CD14-positive monocyte (primary cell): ENCODE measurements at regions not wholly inside any gene's neighbourhood (a gene's known extent, or its start where the extent isn't known, plus 50 kb on each side); places are given as distances from the start of the nearest gene placed in this dataset.

Experiments used
- DNase-seq, 3 donors: peaks; one replicate each; pipeline ENCODE4 v3.0.0-alpha.2; 2011 to 2022
- H2AFZ ChIP-seq: 2 replicates; pipeline ENCODE4 v1.6.0; 2012; ENCODE audit warnings: mild to moderate bottlenecking, low read depth, low read length, inconsistent platforms; ENCODE audit not compliant: insufficient read depth, poor library complexity, severe bottlenecking
- H3K27ac ChIP-seq, 2 donors: 1 replicate in 1 of 2; 2 replicates in 1 of 2; pipeline ENCODE4 v1.5.1; 2012 to 2013; ENCODE audit warnings: low read length in 2 of 2, control low read depth in 1 of 2, inconsistent platforms in 1 of 2, low read depth in 1 of 2, mild to moderate bottlenecking in 1 of 2
- H3K27me3 ChIP-seq, 2 donors: one replicate each; pipeline versions ENCODE4 v1.6.0 to v1.6.1; 2011 to 2013; ENCODE audit warnings: low read length in 2 of 2; ENCODE audit not compliant: control insufficient read depth in 2 of 2, insufficient read depth in 2 of 2
- H3K36me3 ChIP-seq, 2 donors: replicated peaks in 1 of 2; 1 replicate in 1 of 2; 2 replicates in 1 of 2; pipeline versions ENCODE4 v1.5.1 to v1.6.1; 2012 to 2013; ENCODE audit warnings: low read length in 2 of 2, control low read depth in 1 of 2, inconsistent platforms in 1 of 2, mild to moderate bottlenecking in 1 of 2; ENCODE audit not compliant: insufficient read depth in 2 of 2, control insufficient read depth in 1 of 2
- H3K4me1 ChIP-seq, 2 donors: 1 replicate in 1 of 2; 2 replicates in 1 of 2; pipeline versions ENCODE4 v1.5.1 to v1.6.1; 2012 to 2013; ENCODE audit warnings: low read length in 2 of 2, control low read depth in 1 of 2, inconsistent platforms in 1 of 2, mild to moderate bottlenecking in 1 of 2, moderate library complexity in 1 of 2; ENCODE audit not compliant: insufficient read depth in 2 of 2, control insufficient read depth in 1 of 2
- H3K4me2 ChIP-seq: replicated peaks from 2 replicates; pipeline ENCODE3; 2012; ENCODE audit warnings: low read length, moderate library complexity, mild to moderate bottlenecking; ENCODE audit not compliant: poor library complexity, severe bottlenecking; ENCODE audit errors: extremely low read depth
- H3K4me3 ChIP-seq, 3 experiments: fragments of 200-600 bp in 1 of 3; sonication (generic) in 1 of 3; replicated peaks in 1 of 3; 1 replicate in 2 of 3; 2 replicates in 1 of 3; pipeline ENCODE4 v1.5.1; 2011 to 2013; ENCODE audit warnings: low read length in 3 of 3, mild to moderate bottlenecking in 3 of 3, control low read depth in 2 of 3, low read depth in 2 of 3, inconsistent platforms in 1 of 3, moderate library complexity in 1 of 3
- H3K79me2 ChIP-seq: 2 replicates; pipeline ENCODE4 v1.6.0; 2012; ENCODE audit warnings: mild to moderate bottlenecking, control low read depth, inconsistent platforms, low read length, moderate library complexity; ENCODE audit not compliant: insufficient read depth
- H3K9ac ChIP-seq: 2 replicates; pipeline ENCODE4 v1.6.0; 2017; ENCODE audit warnings: low read length, mild to moderate bottlenecking; ENCODE audit not compliant: insufficient read depth, poor library complexity, severe bottlenecking
- H3K9me3 ChIP-seq, 2 donors: replicated peaks in 1 of 2; 1 replicate in 1 of 2; 2 replicates in 1 of 2; pipeline versions ENCODE4 v1.5.1 to v1.6.1; 2012 to 2013; ENCODE audit warnings: low read length in 2 of 2, control low read depth in 1 of 2; ENCODE audit not compliant: control insufficient read depth in 1 of 2, insufficient read depth in 1 of 2
- H4K20me1 ChIP-seq: 2 replicates; pipeline ENCODE4 v1.6.0; 2012; ENCODE audit warnings: mild to moderate bottlenecking, low read length, control low read depth, moderate library complexity; ENCODE audit not compliant: insufficient read depth
- H3K27ac Mint-ChIP-seq, 7 donors: one replicate each; pipeline ENCODE4 v1.8.0; 2020; ENCODE audit warnings: mild to moderate bottlenecking in 7 of 7, mixed read lengths in 7 of 7, moderate library complexity in 6 of 7, inconsistent platforms in 2 of 7
- H3K27me3 Mint-ChIP-seq, 3 donors: one replicate each; pipeline ENCODE4 v1.8.0; 2021 to 2022; ENCODE audit warnings: low read depth in 3 of 3, mild to moderate bottlenecking in 3 of 3, mixed read lengths in 3 of 3, moderate library complexity in 3 of 3, inconsistent platforms in 1 of 3
- H3K36me3 Mint-ChIP-seq, 2 donors: one replicate each; pipeline ENCODE4 v1.8.0; 2020; ENCODE audit warnings: mixed read lengths in 2 of 2, inconsistent platforms in 1 of 2, mild to moderate bottlenecking in 1 of 2
- H3K4me1 Mint-ChIP-seq: one replicate; pipeline ENCODE4 v1.8.0; 2020; ENCODE audit warnings: mild to moderate bottlenecking, mixed read lengths
- H3K4me3 Mint-ChIP-seq, 2 donors: one replicate each; pipeline ENCODE4 v1.8.0; 2020; ENCODE audit warnings: mild to moderate bottlenecking in 2 of 2, mixed read lengths in 2 of 2, moderate library complexity in 1 of 2
- H3K9me3 Mint-ChIP-seq, 7 donors: one replicate each; pipeline ENCODE4 v1.8.0; 2020 to 2022; ENCODE audit warnings: mixed read lengths in 7 of 7, mild to moderate bottlenecking in 6 of 7, moderate library complexity in 6 of 7, inconsistent platforms in 2 of 7
- CTCF ChIP-seq: fragments of 200-600 bp; IDR thresholded peaks from one replicate; pipeline ENCODE4 v1.8.0; 2022; ENCODE audit warnings: antibody characterized with exemption, mild to moderate bottlenecking
- WGBS: methylation state at CpG from one replicate; pipeline ENCODE4 v1.1.5; 2013; ENCODE audit warnings: missing lambda C conversion rate; ENCODE audit not compliant: insufficient coverage; 5-methylcytosine and 5-hydroxymethylcytosine counted together
- intact Hi-C, 2 donors: fragments of 100-400 bp; cut with micrococcal nuclease; formaldehyde crosslinking; loops; one replicate each; pipeline versions ENCODE4 v1.15.0 to v1.15.1; 2023

- WGBS: 89% methylated on average over 14 of the region's 16 CpGs
- DNase-seq: no peak
- Histone ChIP-seq H4K20me1 (no peaks in the 10 kb centered on the region), H3K9me3 (peaks cover 0 to 4% of the 10 kb centered on the region in 2 donors), H3K79me2 (no peaks in the 10 kb centered on the region), H3K27me3 (no peaks in the 10 kb centered on the region), H3K4me1 (no peaks in the 10 kb centered on the region), H2AFZ (no peak overlapping the region), H3K4me2 (no peak overlapping the region), H3K4me3 (no peak overlapping the region), H3K27ac (no peak overlapping the region), H3K9ac (no peak overlapping the region), H3K36me3 (no peaks in the 10 kb centered on the region)
- Mint-ChIP-seq H3K9me3 (peaks cover 0 to 11% (median 1%) of the 10 kb centered on the region in 7 donors), H3K4me1 (no peaks in the 10 kb centered on the region), H3K27ac (no peak overlapping the region), H3K4me3 (no peak overlapping the region), H3K27me3 (peaks cover 1 to 7% (median 3%) of the 10 kb centered on the region in 3 donors), H3K36me3 (no peaks in the 10 kb centered on the region)
- intact Hi-C loops: no loop called here
- TF ChIP-seq CTCF: no peak
Observed at GRCh38 chr22:48850658-48851287, 976.9 kb downstream of the BRD1 start.

DNA sequence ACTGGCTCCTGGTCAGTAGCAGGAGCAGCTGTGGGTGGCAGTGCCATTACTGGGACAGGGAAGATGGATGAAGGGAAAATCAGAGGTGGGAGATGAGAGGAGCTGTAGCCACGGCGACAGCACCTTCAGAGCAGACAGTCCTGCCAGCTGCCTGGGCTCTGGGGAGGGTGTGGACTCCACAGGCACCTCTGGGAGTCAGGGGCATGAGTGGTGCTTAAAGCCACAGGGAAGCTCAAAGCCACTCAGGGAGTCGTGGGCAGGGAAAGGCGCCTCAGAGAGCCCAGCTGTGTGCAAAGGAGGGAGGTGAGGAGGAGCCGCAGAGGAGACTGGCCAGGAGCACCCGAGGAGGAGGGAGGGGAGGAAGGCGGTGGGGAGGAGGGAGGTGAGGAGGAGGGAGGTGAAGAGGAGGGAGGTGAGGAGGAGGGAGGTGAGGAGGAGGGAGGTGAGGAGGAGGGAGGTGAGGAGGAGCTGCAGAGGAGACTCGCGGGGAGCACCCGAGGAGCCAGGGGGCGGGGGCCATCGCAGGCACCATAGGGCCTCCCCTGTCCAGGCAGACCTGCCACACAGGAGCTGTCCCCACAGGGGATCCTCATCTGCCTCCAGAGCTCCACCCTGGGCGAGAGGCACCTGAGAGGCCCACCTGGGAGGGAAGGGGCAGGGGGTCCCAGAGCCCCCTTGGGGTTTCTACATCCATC is 977.6 kb downstream of the BRD1 start:
- WGBS: 83% methylated on average over 7 of the region's 13 CpGs
- Histone ChIP-seq H3K4me1 (no peaks in the 10 kb centered on the region), H3K9me3 (peaks cover 0 to 4% of the 10 kb centered on the region in 2 donors), H3K27me3 (no peaks in the 10 kb centered on the region), H2AFZ (no peak overlapping the region), H3K27ac (no peak overlapping the region), H3K9ac (no peak overlapping the region), H3K4me2 (no peak overlapping the region), H3K36me3 (no peaks in the 10 kb centered on the region), H3K4me3 (no peak overlapping the region), H3K79me2 (no peaks in the 10 kb centered on the region), H4K20me1 (no peaks in the 10 kb centered on the region)
- Mint-ChIP-seq H3K4me3 (no peak overlapping the region), H3K27me3 (peaks cover 1 to 9% (median 3%) of the 10 kb centered on the region in 3 donors), H3K4me1 (no peaks in the 10 kb centered on the region), H3K9me3 (peaks cover 0 to 7% (median 1%) of the 10 kb centered on the region in 7 donors), H3K36me3 (no peaks in the 10 kb centered on the region), H3K27ac (no peak overlapping the region)
- no peak for DNase-seq
- no peak for TF ChIP-seq CTCF
- intact Hi-C loops: no loop called here
